ENCODE measurements at regions not wholly inside any gene's neighbourhood (a gene's known extent, or its start where the extent isn't known, plus 50 kb on each side); places are given as distances from the start of the nearest gene placed in this dataset.
"Not testable (repeated sequence)": the region's sequence is repeated elsewhere in the genome, so short reads cannot be mapped to it uniquely, and the experiment has no call there.

GRCh38 chr2:62329797-62330196 lies 133.9 kb downstream of the B3GNT2 start:
- no peak overlapping the region for H3K27ac Mint-ChIP-seq
- no peak overlapping the region for H3K4me3 Mint-ChIP-seq
- H3K4me3 ChIP-seq (ENCODE audit: low read depth, low read length), result no peak overlapping the region

DNA sequence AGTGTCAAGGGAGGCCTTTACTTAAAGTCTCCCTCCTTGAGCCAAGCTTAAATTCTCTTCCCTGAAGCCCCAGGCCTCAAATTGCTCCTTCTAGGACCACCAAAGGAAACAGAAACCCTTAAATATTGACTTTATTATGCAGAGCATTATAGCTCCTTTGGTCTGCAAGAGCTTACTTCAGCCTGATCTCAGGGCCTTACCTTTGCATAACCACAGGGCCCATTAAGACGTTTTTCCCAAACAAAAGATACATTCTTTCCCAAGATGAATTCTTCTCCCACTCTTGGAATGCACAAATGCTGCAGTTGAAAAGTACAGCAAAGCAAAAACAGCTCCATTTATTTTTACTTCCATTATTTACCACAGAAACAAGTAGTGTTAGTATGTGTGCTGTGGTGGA lies 130.8 kb downstream of the B3GNT2 start:
- Histone ChIP-seq H3K27ac (ENCODE audit: insufficient read depth, low read length, poor library complexity, severe bottlenecking) (no peak overlapping the region), H3K36me3 (ENCODE audit: control insufficient read depth, insufficient read depth, low read length) (no peaks in the 10 kb centered on the region), H3K4me3 (ENCODE audit: low read depth, low read length) (no peak overlapping the region), H3K9me3 (ENCODE audit: control insufficient read depth in 2 of 2, low read length in 2 of 2) (peaks cover 2 to 6% of the 10 kb centered on the region in 2 experiments), H3K4me1 (ENCODE audit: control insufficient read depth, insufficient read depth, low read length, poor library complexity, severe bottlenecking) (peaks cover 5% of the 10 kb centered on the region), H3K27me3 (ENCODE audit: control insufficient read depth, insufficient read depth, low read length) (no peaks in the 10 kb centered on the region)
- Mint-ChIP-seq H3K36me3 (no peaks in the 10 kb centered on the region), H3K4me1 (peaks cover 7 to 28% (median 15%) of the 10 kb centered on the region in 4 donors), H3K27ac (no peak overlapping the region), H3K27me3 (no peaks in the 10 kb centered on the region), H3K9me3 (peaks cover 0 to 23% (median 4%) of the 10 kb centered on the region in 7 donors), H3K4me3 (no peak overlapping the region)
- DNase-seq (no peak), ATAC-seq (ENCODE audit: low read depth in 2 of 2) (no peak)

More at GRCh38 chr2:62329797-62330196, 133.9 kb downstream of the B3GNT2 start:
- Mint-ChIP-seq H3K27me3 (no peaks in the 10 kb centered on the region), H3K9me3 (peaks cover 0 to 19% (median 3%) of the 10 kb centered on the region in 7 donors), H3K4me1 (peaks cover 4 to 47% (median 22%) of the 10 kb centered on the region in 4 donors), H3K36me3 (no peaks in the 10 kb centered on the region)
- ATAC-seq (ENCODE audit: low read depth in 2 of 2) (no peak), DNase-seq (no peak)
- H3K4me1 ChIP-seq (ENCODE audit: control insufficient read depth, insufficient read depth, low read length, poor library complexity, severe bottlenecking), result peaks cover 8% of the 10 kb centered on the region
- no peak overlapping the region for H3K27ac ChIP-seq (ENCODE audit: insufficient read depth, low read length, poor library complexity, severe bottlenecking)
- peaks cover 2 to 6% of the 10 kb centered on the region in 2 experiments for H3K9me3 ChIP-seq (ENCODE audit: control insufficient read depth in 2 of 2, low read length in 2 of 2)
- H3K36me3 ChIP-seq (ENCODE audit: control insufficient read depth, insufficient read depth, low read length), result no peaks in the 10 kb centered on the region
- H3K27me3 ChIP-seq (ENCODE audit: control insufficient read depth, insufficient read depth, low read length), result no peaks in the 10 kb centered on the region

DNA sequence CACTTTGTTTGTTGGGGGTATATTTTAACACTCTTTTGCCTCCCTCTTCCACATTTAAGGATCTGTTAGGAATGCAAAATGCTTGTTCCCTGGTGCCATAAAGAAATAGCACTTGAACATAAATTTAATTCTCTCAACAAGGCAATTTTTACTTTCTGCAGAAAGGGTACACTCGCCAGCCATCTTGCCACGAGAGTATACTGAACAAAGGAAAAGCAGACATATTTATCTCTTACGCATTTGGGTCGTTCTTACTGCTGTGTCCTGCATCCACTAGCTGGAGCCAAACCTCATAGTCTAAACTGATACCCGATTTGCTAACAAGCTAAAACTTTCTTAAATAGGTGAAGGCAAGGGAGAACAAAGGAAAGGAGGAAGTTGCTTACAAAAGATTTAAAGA lies 129.5 kb downstream of the B3GNT2 start:
- Histone ChIP-seq H3K36me3 (ENCODE audit: control insufficient read depth, insufficient read depth, low read length) (no peaks in the 10 kb centered on the region), H3K4me3 (ENCODE audit: low read depth, low read length) (no peak overlapping the region), H3K27me3 (ENCODE audit: control insufficient read depth, insufficient read depth, low read length) (no peaks in the 10 kb centered on the region), H3K27ac (ENCODE audit: insufficient read depth, low read length, poor library complexity, severe bottlenecking) (no peak overlapping the region), H3K4me1 (ENCODE audit: control insufficient read depth, insufficient read depth, low read length, poor library complexity, severe bottlenecking) (no peaks in the 10 kb centered on the region), H3K9me3 (ENCODE audit: control insufficient read depth in 2 of 2, low read length in 2 of 2) (peaks cover 2 to 6% of the 10 kb centered on the region in 2 experiments)
- H3K4me3 Mint-ChIP-seq, result no peak overlapping the region
- no peaks in the 10 kb centered on the region for H3K36me3 Mint-ChIP-seq
- H3K9me3 Mint-ChIP-seq, result peaks cover 0 to 23% (median 4%) of the 10 kb centered on the region in 7 donors
- no peak overlapping the region for H3K27ac Mint-ChIP-seq
- no peaks in the 10 kb centered on the region for H3K27me3 Mint-ChIP-seq
- peaks cover 7 to 25% (median 12%) of the 10 kb centered on the region in 4 donors for H3K4me1 Mint-ChIP-seq
- DNase-seq (no peak), ATAC-seq (ENCODE audit: low read depth in 2 of 2) (no peak)

DNA sequence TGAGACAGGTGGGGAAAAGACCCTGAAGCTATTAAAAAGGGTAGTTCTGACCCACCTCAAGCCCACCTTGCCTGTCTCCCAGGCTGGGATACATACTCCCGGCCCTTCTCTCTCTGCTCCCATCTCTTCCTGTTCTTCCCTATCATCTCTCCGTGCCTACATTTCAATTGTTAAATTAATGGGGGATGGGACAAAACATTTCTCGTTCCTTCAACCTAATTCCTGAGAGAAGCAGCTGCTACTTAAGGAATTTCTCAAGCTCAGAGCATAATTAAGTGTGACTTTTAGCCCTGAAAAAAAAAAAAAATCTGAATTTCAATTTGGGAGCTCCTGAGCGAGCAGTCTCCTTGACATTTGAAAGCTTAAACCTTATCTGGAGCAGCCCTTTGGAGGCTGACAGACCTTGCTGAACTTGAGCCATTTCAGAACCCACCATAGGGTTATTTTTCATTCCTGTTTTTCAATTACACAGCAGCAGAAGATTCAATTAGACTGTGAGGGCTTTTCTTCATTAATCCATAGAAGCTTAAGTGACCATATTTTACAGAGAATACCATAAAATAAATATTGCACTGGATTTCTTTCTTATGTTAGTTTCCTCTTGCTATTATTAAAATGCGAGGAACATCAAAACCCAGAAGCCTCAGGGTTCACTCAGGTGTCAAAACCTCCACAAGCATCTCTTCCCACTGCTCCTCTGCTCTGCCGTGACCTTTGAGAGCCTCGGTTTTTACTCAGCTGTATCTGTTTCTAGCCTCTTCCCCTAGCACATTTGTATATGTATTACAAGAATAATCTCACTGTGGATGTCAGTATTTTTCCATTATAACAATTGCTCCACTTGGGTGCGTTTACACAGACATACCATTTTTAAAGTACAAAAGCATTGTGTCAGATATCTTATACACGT lies 125.7 kb downstream of the B3GNT2 start:
- Histone ChIP-seq H3K27ac (ENCODE audit: insufficient read depth, low read length, poor library complexity, severe bottlenecking) (no peak overlapping the region), H3K4me3 (ENCODE audit: low read depth, low read length) (no peak overlapping the region), H3K4me1 (ENCODE audit: control insufficient read depth, insufficient read depth, low read length, poor library complexity, severe bottlenecking) (no peaks in the 10 kb centered on the region), H3K36me3 (ENCODE audit: control insufficient read depth, insufficient read depth, low read length) (no peaks in the 10 kb centered on the region), H3K9me3 (ENCODE audit: control insufficient read depth in 2 of 2, low read length in 2 of 2) (peaks cover 2 to 6% of the 10 kb centered on the region in 2 experiments), H3K27me3 (ENCODE audit: control insufficient read depth, insufficient read depth, low read length) (no peaks in the 10 kb centered on the region)
- no peak for DNase-seq
- Mint-ChIP-seq H3K4me3 (no peak overlapping the region), H3K27ac (peak overlapping the region in 2 of 3 donors; percentile 26 to 68), H3K27me3 (no peaks in the 10 kb centered on the region), H3K4me1 (peaks cover 4 to 19% (median 10%) of the 10 kb centered on the region in 4 donors), H3K9me3 (peaks cover 0 to 13% (median 6%) of the 10 kb centered on the region in 7 donors), H3K36me3 (no peaks in the 10 kb centered on the region)
- no peak for ATAC-seq (ENCODE audit: low read depth in 2 of 2)

DNA sequence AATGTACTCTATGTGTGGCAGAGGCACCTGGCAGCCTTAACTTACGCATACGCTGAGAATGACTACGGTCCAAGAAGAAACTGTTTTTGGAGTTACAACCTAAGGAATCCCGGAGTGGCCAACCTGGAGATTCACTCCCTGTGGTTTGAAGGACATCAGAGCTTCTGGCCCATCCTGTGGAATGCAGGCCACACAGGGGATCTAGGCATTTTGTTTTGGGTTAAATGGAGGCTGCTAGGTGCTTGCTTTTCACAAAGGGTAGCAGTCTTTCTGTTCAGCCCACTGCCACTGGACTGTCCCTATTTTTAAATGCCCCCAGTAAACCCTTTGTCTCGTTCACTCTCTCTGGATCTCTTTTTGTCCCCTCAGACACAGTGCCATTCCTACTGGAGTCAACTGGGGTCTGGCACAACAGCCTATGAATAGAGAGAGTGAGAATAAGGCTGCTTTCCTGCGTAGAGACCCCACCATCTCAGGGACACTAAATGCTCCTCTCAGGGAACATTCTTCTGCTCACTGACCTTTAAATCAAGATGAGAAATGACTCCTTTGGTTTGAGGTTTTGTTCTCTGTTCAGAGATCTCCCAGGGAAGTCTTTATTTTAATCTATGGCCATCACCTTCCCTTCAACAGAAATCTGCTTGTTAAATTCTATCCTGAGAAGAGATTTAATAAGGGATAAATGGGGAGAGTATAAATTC lies 124.9 kb downstream of the B3GNT2 start:
- Histone ChIP-seq H3K4me3 (ENCODE audit: low read depth, low read length) (no peak overlapping the region), H3K9me3 (ENCODE audit: control insufficient read depth in 2 of 2, low read length in 2 of 2) (peaks cover 2 to 6% of the 10 kb centered on the region in 2 experiments), H3K27me3 (ENCODE audit: control insufficient read depth, insufficient read depth, low read length) (no peaks in the 10 kb centered on the region), H3K27ac (ENCODE audit: insufficient read depth, low read length, poor library complexity, severe bottlenecking) (no peak overlapping the region), H3K4me1 (ENCODE audit: control insufficient read depth, insufficient read depth, low read length, poor library complexity, severe bottlenecking) (no peaks in the 10 kb centered on the region), H3K36me3 (ENCODE audit: control insufficient read depth, insufficient read depth, low read length) (no peaks in the 10 kb centered on the region)
- ATAC-seq (ENCODE audit: low read depth in 2 of 2) (no peak), DNase-seq (no peak)
- no peak overlapping the region for H3K4me3 Mint-ChIP-seq
- peak overlapping the region; percentile 34 to 68 (median 52) for H3K27ac Mint-ChIP-seq
- peaks cover 4 to 22% (median 13%) of the 10 kb centered on the region in 4 donors for H3K4me1 Mint-ChIP-seq
- no peaks in the 10 kb centered on the region for H3K27me3 Mint-ChIP-seq
- H3K9me3 Mint-ChIP-seq, result peaks cover 0 to 9% (median 4%) of the 10 kb centered on the region in 7 donors
- H3K36me3 Mint-ChIP-seq, result no peaks in the 10 kb centered on the region

DNA sequence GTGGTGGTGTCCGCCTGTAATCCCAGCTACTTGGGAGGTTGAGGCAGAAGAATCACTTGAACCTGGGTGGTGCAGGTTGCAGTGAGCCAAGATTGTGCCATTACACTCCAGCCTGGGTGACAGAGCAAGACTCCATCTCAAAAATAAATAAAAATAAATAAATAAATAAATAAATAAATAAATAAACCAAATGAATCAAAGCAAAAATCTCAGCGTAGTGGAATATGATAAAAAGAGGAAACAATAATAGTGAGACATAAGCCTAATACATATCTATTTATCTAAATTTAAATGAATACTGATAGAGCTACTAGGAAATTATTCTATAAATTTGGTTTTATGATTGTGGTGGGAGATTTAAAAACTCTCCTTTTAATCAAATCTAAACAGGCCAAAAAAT lies 124.2 kb downstream of the B3GNT2 start:
- not testable (repeated sequence) for H3K36me3 ChIP-seq (ENCODE audit: control insufficient read depth, insufficient read depth, low read length); H3K4me3 Mint-ChIP-seq; H3K9me3 ChIP-seq (ENCODE audit: control insufficient read depth in 2 of 2, low read length in 2 of 2); H3K27ac ChIP-seq (ENCODE audit: insufficient read depth, low read length, poor library complexity, severe bottlenecking); H3K27me3 Mint-ChIP-seq; H3K4me3 ChIP-seq (ENCODE audit: low read depth, low read length); ATAC-seq (ENCODE audit: low read depth in 2 of 2); H3K27ac Mint-ChIP-seq; H3K9me3 Mint-ChIP-seq; DNase-seq; H3K27me3 ChIP-seq (ENCODE audit: control insufficient read depth, insufficient read depth, low read length); H3K36me3 Mint-ChIP-seq; H3K4me1 ChIP-seq (ENCODE audit: control insufficient read depth, insufficient read depth, low read length, poor library complexity, severe bottlenecking)
- H3K4me1 Mint-ChIP-seq, result peaks cover 4 to 25% (median 15%) of the 10 kb centered on the region in 4 donors

GRCh38 chr2:62319070-62319469 lies 123.2 kb downstream of the B3GNT2 start:
- H3K27me3 Mint-ChIP-seq, result no peaks in the 10 kb centered on the region
- DNase-seq (no peak), ATAC-seq (ENCODE audit: low read depth in 2 of 2) (no peak)
- Histone ChIP-seq H3K27me3 (ENCODE audit: control insufficient read depth, insufficient read depth, low read length) (no peaks in the 10 kb centered on the region), H3K27ac (ENCODE audit: insufficient read depth, low read length, poor library complexity, severe bottlenecking) (no peak overlapping the region), H3K36me3 (ENCODE audit: control insufficient read depth, insufficient read depth, low read length) (no peaks in the 10 kb centered on the region), H3K4me3 (ENCODE audit: low read depth, low read length) (no peak overlapping the region), H3K9me3 (ENCODE audit: control insufficient read depth in 2 of 2, low read length in 2 of 2) (no peaks in the 10 kb centered on the region), H3K4me1 (ENCODE audit: control insufficient read depth, insufficient read depth, low read length, poor library complexity, severe bottlenecking) (peaks cover 13% of the 10 kb centered on the region)
- H3K36me3 Mint-ChIP-seq, result no peaks in the 10 kb centered on the region
- H3K4me1 Mint-ChIP-seq, result peaks cover 7 to 34% (median 21%) of the 10 kb centered on the region in 4 donors
- peak overlapping the region in 2 of 3 donors; percentile 2 to 65 for H3K27ac Mint-ChIP-seq
- no peak overlapping the region for H3K4me3 Mint-ChIP-seq
- peaks cover 0 to 3% (median 0%) of the 10 kb centered on the region in 7 donors for H3K9me3 Mint-ChIP-seq

Data from CD4-positive, CD25-positive, alpha-beta regulatory T cell (primary cell).